ENCODE measurements at regions not wholly inside any gene's neighbourhood (a gene's known extent, or its start where the extent isn't known, plus 50 kb on each side); places are given as distances from the start of the nearest gene placed in this dataset.

- DNase-seq (ENCODE audit: low read depth in 2 of 2), result no peak
These were observed 339.8 kb downstream of the FRK start for GRCh38 chr6:115720900-115721299.

GRCh38 chr6:115717472-115717871 lies 343.2 kb downstream of the FRK start:
- no peak for DNase-seq (ENCODE audit: low read depth in 2 of 2)

DNA sequence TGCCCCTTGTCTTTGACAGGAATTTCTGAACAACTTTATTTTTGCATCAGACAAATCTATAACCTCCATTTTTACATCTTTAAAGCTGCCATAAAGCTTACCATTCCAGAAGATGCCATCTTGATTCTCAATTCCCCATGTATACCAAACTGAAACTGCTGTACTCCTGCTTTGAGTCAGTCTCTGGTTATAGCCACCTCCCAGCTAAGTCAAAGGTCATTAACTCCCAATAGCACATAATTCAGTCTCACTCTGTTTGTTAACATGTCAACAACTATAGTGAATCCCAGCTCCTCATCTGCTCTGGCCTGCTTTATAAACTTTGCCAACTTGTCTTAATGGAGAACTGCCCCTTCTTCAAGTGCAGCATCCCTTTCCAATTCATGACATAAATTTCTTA lies 343.6 kb downstream of the FRK start:
- no peak for DNase-seq (ENCODE audit: low read depth in 2 of 2)

- no peak for DNase-seq (ENCODE audit: low read depth in 2 of 2)
These were observed 348.3 kb downstream of the FRK start for GRCh38 chr6:115712291-115712961.

- no peak for DNase-seq (ENCODE audit: low read depth in 2 of 2)
These were observed 351.8 kb downstream of the FRK start for GRCh38 chr6:115708850-115709249.

- no peak for DNase-seq (ENCODE audit: low read depth in 2 of 2)
These were observed 353.7 kb downstream of the FRK start for GRCh38 chr6:115706981-115707380.

- no peak for DNase-seq (ENCODE audit: low read depth in 2 of 2)
These were observed 354.4 kb downstream of the FRK start for GRCh38 chr6:115706324-115706723.

DNA sequence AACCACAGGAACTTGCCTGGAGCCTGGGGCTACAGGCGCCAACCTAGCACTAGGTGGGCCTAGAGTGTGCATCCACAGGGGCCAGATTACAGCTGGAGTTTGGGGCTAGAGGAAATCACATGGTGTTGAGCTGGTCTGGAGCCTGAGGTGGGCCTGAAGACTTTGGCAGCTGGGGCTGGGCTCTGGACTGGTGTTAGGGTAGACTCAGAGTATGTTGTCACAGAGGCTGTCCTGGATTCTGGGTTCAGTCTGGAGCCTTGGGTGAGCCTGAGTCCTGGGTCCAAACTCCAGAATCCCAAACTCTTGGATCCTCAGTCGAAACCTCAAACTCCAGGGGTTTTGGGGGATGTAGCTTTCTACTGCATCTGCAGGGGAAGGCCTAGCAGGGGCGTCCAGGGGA lies 356.7 kb downstream of the FRK start:
- no peak for DNase-seq (ENCODE audit: low read depth in 2 of 2)

GRCh38 chr6:115691433-115691832 lies 369.3 kb downstream of the FRK start:
- DNase-seq (ENCODE audit: low read depth in 2 of 2), result no peak

GRCh38 chr6:115690854-115691253 lies 369.8 kb downstream of the FRK start:
- no peak for DNase-seq (ENCODE audit: low read depth in 2 of 2)

GRCh38 chr6:115681978-115682775 lies 378.5 kb downstream of the FRK start:
- no peak for DNase-seq (ENCODE audit: low read depth in 2 of 2)

DNA sequence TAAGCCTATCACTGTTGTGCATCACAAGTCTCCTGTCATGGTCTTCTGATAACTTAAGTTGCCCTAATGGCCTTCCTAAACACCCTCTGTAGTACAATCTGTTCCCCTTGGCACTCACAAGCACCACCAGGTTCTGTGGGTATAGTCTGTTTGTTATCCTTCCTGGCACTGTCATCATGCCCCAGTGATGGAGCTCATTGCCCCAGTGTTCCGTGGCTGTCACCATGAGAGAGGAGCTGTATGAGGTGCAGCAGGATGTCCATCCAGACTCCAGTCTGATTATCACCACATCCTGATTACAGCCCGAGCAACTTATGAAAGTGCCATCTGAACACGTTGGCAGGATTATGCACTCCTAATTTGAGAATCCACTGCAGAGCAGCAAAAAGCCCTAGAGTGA lies 380.1 kb downstream of the FRK start:
- DNase-seq (ENCODE audit: low read depth in 2 of 2), result no peak

GRCh38 chr6:115677198-115677597 lies 383.5 kb downstream of the FRK start:
- no peak for DNase-seq (ENCODE audit: low read depth in 2 of 2)

GRCh38 chr6:115675443-115675842 lies 385.2 kb downstream of the FRK start:
- no peak for DNase-seq (ENCODE audit: low read depth in 2 of 2)

- no peak for DNase-seq (ENCODE audit: low read depth in 2 of 2)
These were observed 391.9 kb downstream of the FRK start for GRCh38 chr6:115668781-115669180.

GRCh38 chr6:115668211-115668610 lies 392.5 kb downstream of the FRK start:
- DNase-seq (ENCODE audit: low read depth in 2 of 2), result no peak

DNA sequence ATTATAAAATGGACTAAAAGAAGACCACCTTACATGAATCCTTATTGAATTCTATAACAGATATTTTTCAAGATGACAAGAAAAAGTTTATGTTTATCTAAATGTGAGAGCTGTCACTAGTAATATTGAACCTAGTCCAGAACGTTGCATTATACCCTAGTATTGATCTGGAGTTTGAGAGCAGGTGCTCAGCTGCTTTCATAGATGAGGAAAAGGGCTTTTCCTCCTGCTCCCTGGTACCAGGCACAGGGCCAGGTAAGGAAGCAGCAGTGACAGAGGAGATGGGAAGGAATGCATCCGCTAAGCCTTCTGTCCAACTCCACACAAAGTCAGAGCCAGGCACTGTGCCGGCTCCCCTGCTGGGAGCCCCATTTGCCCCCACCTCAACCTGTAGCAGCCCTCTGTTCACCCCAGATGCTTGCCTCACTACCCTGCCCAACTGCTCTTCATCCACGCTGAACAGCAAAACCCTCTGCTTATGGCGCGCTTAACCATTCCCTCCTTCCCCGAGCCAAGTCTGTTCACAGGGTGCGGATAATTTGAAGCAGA lies 393.1 kb downstream of the FRK start:
- no peak for DNase-seq (ENCODE audit: low read depth in 2 of 2)

DNA sequence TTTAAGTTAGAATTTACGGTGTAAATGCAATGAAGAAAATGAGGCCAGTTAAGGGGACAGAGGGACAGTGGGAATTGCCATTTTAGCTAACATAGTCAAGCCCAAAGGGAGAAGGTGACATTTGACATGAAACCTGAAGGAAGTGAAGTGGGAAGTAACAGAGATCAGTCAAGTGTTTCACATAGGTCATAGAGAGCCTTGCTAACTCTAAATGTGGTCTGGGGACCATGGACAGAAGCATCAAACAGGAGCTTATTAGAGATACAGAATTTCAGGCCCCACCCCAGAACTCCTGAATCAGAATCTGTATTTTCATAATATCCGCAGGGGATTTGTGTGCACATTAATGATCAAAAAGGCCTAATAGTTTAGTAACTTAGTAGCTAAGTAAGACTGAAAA lies 393.7 kb downstream of the FRK start:
- DNase-seq (ENCODE audit: low read depth in 2 of 2), result no peak

- no peak for DNase-seq (ENCODE audit: low read depth in 2 of 2)
These were observed 395.4 kb downstream of the FRK start for GRCh38 chr6:115665310-115665709.

GRCh38 chr6:115663681-115664080 lies 397.0 kb downstream of the FRK start:
- DNase-seq (ENCODE audit: low read depth in 2 of 2), result no peak

DNA sequence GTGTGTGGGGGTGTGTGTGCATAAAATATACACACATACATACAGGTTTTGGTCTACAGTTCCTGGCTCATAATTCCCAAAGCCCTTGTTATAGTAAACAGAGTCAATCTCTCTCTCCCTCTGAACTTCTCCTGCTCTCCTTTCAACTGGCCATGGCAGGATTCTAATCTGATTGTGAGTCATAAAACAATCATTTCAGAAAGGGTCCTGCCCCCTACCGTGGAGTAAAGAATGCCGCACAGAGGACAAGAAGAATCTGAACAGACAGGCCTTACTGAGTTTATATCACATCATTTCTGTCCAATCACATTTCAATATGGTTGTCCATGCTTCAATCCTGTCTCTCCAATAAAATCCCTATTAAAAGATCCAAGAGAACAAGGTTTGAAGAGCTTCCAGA lies 416.9 kb downstream of the FRK start:
- DNase-seq (ENCODE audit: low read depth in 2 of 2), result no peak

DNA sequence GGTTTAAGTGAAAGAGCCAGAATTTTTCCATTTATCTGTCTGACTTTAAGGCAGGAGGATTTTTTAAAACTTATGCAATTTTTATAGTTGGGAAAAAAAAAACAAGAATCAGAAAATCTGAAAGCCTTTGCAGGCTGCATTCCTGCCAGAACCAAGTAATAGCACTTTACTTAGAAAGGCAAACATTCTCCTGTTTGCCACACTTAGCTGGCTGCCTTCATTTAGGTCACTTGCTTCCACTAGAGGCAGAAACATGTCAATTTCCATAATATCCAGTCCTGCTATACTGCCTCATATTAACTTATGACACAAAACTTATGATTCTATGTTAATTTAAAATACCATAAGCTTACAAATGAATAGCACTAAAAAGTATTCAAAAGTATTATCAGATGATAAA lies 425.8 kb downstream of the FRK start:
- no peak for DNase-seq (ENCODE audit: low read depth in 2 of 2)

- DNase-seq (ENCODE audit: low read depth in 2 of 2), result no peak
These were observed 426.6 kb downstream of the FRK start for GRCh38 chr6:115634131-115634530.

Data from stimulated activated CD8-positive, alpha-beta memory T cell treated with anti-CD3 and anti-CD28 coated beads, Interleukin-2, amount 100 ng/mL, for 48 hours (primary cell).